ENCODE measurements at regions not wholly inside any gene's neighbourhood (a gene's known extent, or its start where the extent isn't known, plus 50 kb on each side); places are given as distances from the start of the nearest gene placed in this dataset.

DNA sequence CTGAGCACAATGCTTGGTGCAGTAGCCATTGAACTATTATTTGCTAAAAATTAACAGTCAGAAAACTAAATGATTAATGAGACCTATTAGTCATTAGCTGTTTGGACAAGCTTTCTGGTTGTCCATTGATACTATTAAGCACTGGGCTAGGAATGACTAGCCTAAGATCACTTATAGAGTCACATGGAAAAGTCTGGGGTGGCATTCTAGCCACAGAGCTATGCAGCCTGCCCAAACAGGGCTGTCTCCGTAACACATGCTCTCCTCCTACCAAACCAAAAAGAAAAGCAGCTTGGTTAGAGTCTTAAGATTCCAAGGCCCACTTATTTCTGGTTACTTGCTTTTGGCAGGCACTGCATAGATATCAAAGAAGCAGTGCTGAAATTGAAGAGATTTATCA lies 193.5 kb upstream of the NBEA start:
- TF ChIP-seq, protein P1, sequence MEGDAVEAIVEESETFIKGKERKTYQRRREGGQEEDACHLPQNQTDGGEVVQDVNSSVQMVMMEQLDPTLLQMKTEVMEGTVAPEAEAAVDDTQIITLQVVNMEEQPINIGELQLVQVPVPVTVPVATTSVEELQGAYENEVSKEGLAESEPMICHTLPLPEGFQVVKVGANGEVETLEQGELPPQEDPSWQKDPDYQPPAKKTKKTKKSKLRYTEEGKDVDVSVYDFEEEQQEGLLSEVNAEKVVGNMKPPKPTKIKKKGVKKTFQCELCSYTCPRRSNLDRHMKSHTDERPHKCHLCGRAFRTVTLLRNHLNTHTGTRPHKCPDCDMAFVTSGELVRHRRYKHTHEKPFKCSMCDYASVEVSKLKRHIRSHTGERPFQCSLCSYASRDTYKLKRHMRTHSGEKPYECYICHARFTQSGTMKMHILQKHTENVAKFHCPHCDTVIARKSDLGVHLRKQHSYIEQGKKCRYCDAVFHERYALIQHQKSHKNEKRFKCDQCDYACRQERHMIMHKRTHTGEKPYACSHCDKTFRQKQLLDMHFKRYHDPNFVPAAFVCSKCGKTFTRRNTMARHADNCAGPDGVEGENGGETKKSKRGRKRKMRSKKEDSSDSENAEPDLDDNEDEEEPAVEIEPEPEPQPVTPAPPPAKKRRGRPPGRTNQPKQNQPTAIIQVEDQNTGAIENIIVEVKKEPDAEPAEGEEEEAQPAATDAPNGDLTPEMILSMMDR (IDR thresholded peaks at IDR 0.05; ENCODE audit: insufficient read depth, low read length) = no peak
- TF ChIP-seq POLR2AphosphoS5 (IDR thresholded peaks at IDR 0.05; ENCODE audit: low read depth) = no peak

All from HL-60 (cell line).